Stimulated activated naive CD4-positive, alpha-beta T cell treated with Interleukin-2 at 50 U/mL for 16 hours (primary cell): ENCODE measurements at regions not wholly inside any gene's neighbourhood (a gene's known extent, or its start where the extent isn't known, plus 50 kb on each side); places are given as distances from the start of the nearest gene placed in this dataset.

Source experiments
- DNase-seq: peaks from one replicate; lab custom pipeline; 2025; lab: John Stamatoyannopoulos, UW

GRCh38 chr22:49481659-49482399 is 345.8 kb downstream of the BRD1 start:
- no peak for DNase-seq

- DNase-seq, result no peak
These were observed 346.6 kb downstream of the BRD1 start for GRCh38 chr22:49480896-49481658.

GRCh38 chr22:49480331-49480730 is 347.3 kb downstream of the BRD1 start:
- no peak for DNase-seq

- no peak for DNase-seq
These were observed 348.1 kb downstream of the BRD1 start for GRCh38 chr22:49479566-49479965.

GRCh38 chr22:49476800-49477400 is 350.8 kb downstream of the BRD1 start:
- DNase-seq, result no peak

- no peak for DNase-seq
These were observed 351.5 kb downstream of the BRD1 start for GRCh38 chr22:49476176-49476575.

GRCh38 chr22:49475253-49475652 is 352.4 kb downstream of the BRD1 start:
- no peak for DNase-seq

- no peak for DNase-seq
These were observed 354.4 kb downstream of the BRD1 start for GRCh38 chr22:49473286-49473685.

GRCh38 chr22:49470741-49471503 is 356.8 kb downstream of the BRD1 start:
- DNase-seq, result no peak

GRCh38 chr22:49469896-49470740 is 357.6 kb downstream of the BRD1 start:
- no peak for DNase-seq

GRCh38 chr22:49468487-49469198 is 359.0 kb downstream of the BRD1 start:
- no peak for DNase-seq

- DNase-seq, result no peak
These were observed 360.6 kb downstream of the BRD1 start for GRCh38 chr22:49466878-49467595.

GRCh38 chr22:49464037-49464436 is 363.6 kb downstream of the BRD1 start:
- DNase-seq, result no peak

- no peak for DNase-seq
These were observed 364.9 kb downstream of the BRD1 start for GRCh38 chr22:49462795-49463194.

- no peak for DNase-seq
These were observed 365.4 kb downstream of the BRD1 start for GRCh38 chr22:49462291-49462690.

GRCh38 chr22:49461674-49462073 is 366.0 kb downstream of the BRD1 start:
- DNase-seq, result no peak

GRCh38 chr22:49460592-49461281 is 366.9 kb downstream of the BRD1 start:
- no peak for DNase-seq

- no peak for DNase-seq
These were observed 367.6 kb downstream of the BRD1 start for GRCh38 chr22:49460091-49460490.

GRCh38 chr22:49458708-49459099 is 369.0 kb downstream of the BRD1 start:
- DNase-seq, result no peak
